Epithelial cell of proximal tubule (primary cell): ENCODE measurements at regions not wholly inside any gene's neighbourhood (a gene's known extent, or its start where the extent isn't known, plus 50 kb on each side); places are given as distances from the start of the nearest gene placed in this dataset.

ENCODE experiments used
- DNase-seq: peaks from one replicate; pipeline ENCODE4 v3.0.0-alpha.2; 2011; ENCODE audit warnings: low read depth
- H3K4me3 ChIP-seq: 2 replicates; pipeline ENCODE4 v1.5.1; 2011; ENCODE audit warnings: low read depth, mild to moderate bottlenecking, low read length
- CTCF ChIP-seq: conservative IDR thresholded peaks from 2 replicates; pipeline ENCODE4 v1.5.1; 2012; ENCODE audit warnings: low read depth, mild to moderate bottlenecking, low read length

GRCh38 chr2:122183890-122184289 lies 428.4 kb downstream of the TSN start:
- no peak for DNase-seq
- no peak overlapping the region for H3K4me3 ChIP-seq
- TF ChIP-seq CTCF, result no peak

- TF ChIP-seq CTCF, result no peak
- DNase-seq, result no peak
- H3K4me3 ChIP-seq, result no peak overlapping the region
Observed at GRCh38 chr2:122186761-122187222, 431.3 kb downstream of the TSN start.

- no peak overlapping the region for H3K4me3 ChIP-seq
- peak; percentile 86 for TF ChIP-seq CTCF
- DNase-seq, result no peak
Observed at GRCh38 chr2:122191331-122191730, 435.9 kb downstream of the TSN start.

GRCh38 chr2:122193622-122194021 lies 438.2 kb downstream of the TSN start:
- H3K4me3 ChIP-seq, result no peak overlapping the region
- no peak for DNase-seq
- TF ChIP-seq CTCF, result no peak

GRCh38 chr2:122194546-122194945 lies 439.1 kb downstream of the TSN start:
- TF ChIP-seq CTCF, result no peak
- DNase-seq, result peak; percentile 61
- no peak overlapping the region for H3K4me3 ChIP-seq

- peak; percentile 84 for DNase-seq
- TF ChIP-seq CTCF, result peak; percentile 38
- no peak overlapping the region for H3K4me3 ChIP-seq
Observed at GRCh38 chr2:122203523-122203922, 448.1 kb downstream of the TSN start.

- no peak for TF ChIP-seq CTCF
- no peak overlapping the region for H3K4me3 ChIP-seq
- DNase-seq, result no peak
Observed at GRCh38 chr2:122205641-122206040, 450.2 kb downstream of the TSN start.
